IMR-90 (cell line): ENCODE measurements at regions not wholly inside any gene's neighbourhood (a gene's known extent, or its start where the extent isn't known, plus 50 kb on each side); places are given as distances from the start of the nearest gene placed in this dataset.

ENCODE experiments used
- CEBPB ChIP-seq: IDR thresholded peaks from 2 replicates; pipeline ENCODE4 v1.6.1; 2012; ENCODE audit warnings: low read depth, low read length, improper control_type of control experiment
- FOS ChIP-seq: fragments of 150-350 bp; IDR thresholded peaks from 2 replicates; pipeline ENCODE4 v1.6.1; 2016; ENCODE audit warnings: low read depth, low read length
- POLR2A ChIP-seq: IDR thresholded peaks from 2 replicates; pipeline ENCODE4 v1.6.1; 2012; ENCODE audit warnings: mild to moderate bottlenecking, low read depth, low read length
- SMC3 ChIP-seq: fragments of 150-350 bp; IDR thresholded peaks from 2 replicates; pipeline ENCODE4 v1.6.1; 2016; ENCODE audit warnings: low read depth, mild to moderate bottlenecking, antibody characterized with exemption, low read length, moderate library complexity
- TF ChIP-seq, protein P1 (sequence below): conservative IDR thresholded peaks from 2 replicates; pipeline ENCODE4 v1.5.1; 2012; ENCODE audit warnings: mild to moderate bottlenecking, low read depth, low read length, improper control_type of control experiment

DNA sequence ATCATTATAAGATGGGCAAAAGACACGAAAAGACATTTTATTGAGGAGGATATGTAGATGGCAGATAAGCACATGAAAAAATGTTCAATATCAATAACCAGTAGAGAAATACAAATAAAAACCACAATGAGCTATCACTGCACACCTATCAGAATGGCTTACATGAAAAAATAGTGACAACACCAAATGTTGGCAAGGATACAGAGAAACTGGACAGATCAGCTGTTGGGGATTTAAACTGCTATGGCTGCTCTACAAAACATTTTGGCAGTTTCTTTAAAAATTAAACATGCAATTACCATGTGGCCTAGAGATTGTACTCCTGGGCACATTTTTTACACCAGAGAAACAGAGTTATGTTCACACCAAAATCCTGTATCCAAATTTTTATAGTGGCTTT is 172.7 kb upstream of the TENT5A start:
- no peak for TF ChIP-seq CEBPB
- TF ChIP-seq, protein P1, sequence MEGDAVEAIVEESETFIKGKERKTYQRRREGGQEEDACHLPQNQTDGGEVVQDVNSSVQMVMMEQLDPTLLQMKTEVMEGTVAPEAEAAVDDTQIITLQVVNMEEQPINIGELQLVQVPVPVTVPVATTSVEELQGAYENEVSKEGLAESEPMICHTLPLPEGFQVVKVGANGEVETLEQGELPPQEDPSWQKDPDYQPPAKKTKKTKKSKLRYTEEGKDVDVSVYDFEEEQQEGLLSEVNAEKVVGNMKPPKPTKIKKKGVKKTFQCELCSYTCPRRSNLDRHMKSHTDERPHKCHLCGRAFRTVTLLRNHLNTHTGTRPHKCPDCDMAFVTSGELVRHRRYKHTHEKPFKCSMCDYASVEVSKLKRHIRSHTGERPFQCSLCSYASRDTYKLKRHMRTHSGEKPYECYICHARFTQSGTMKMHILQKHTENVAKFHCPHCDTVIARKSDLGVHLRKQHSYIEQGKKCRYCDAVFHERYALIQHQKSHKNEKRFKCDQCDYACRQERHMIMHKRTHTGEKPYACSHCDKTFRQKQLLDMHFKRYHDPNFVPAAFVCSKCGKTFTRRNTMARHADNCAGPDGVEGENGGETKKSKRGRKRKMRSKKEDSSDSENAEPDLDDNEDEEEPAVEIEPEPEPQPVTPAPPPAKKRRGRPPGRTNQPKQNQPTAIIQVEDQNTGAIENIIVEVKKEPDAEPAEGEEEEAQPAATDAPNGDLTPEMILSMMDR: no peak
- TF ChIP-seq FOS: no peak
- TF ChIP-seq POLR2A: no peak
- TF ChIP-seq SMC3: no peak
